ENCODE measurements at regions not wholly inside any gene's neighbourhood (a gene's known extent, or its start where the extent isn't known, plus 50 kb on each side); places are given as distances from the start of the nearest gene placed in this dataset.
"Not testable (repeated sequence)": the region's sequence is repeated elsewhere in the genome, so short reads cannot be mapped to it uniquely, and the experiment has no call there.

- Histone ChIP-seq H3K27me3 (ENCODE audit: insufficient read depth, insufficient read length) (no peaks in the 10 kb centered on the region), H3K9ac (ENCODE audit: insufficient read length, low read depth) (no peak overlapping the region), H3K36me3 (ENCODE audit: insufficient read depth, insufficient read length, low read length) (no peaks in the 10 kb centered on the region), H3K9me3 (ENCODE audit: insufficient read depth, low read length) (no peaks in the 10 kb centered on the region), H3K4me3 (ENCODE audit: insufficient read length, low read depth) (no peak overlapping the region), H3K4me1 (ENCODE audit: insufficient read depth, insufficient read length) (no peaks in the 10 kb centered on the region)
- DNase-seq (ENCODE audit: low read depth, low spot score), result no peak
- TF ChIP-seq ZNF274 (IDR thresholded peaks at IDR 0.05; ENCODE audit: low read depth, low read length) (no peak), YY1 (IDR thresholded peaks at IDR 0.05; ENCODE audit: insufficient read depth, insufficient read length) (no peak), SUZ12 (IDR thresholded peaks at IDR 0.05; ENCODE audit: extremely low read depth, insufficient read depth, insufficient read length) (no peak)
These were observed 138.4 kb upstream of the FOXA2 start for GRCh38 chr20:22722811-22723210.

DNA sequence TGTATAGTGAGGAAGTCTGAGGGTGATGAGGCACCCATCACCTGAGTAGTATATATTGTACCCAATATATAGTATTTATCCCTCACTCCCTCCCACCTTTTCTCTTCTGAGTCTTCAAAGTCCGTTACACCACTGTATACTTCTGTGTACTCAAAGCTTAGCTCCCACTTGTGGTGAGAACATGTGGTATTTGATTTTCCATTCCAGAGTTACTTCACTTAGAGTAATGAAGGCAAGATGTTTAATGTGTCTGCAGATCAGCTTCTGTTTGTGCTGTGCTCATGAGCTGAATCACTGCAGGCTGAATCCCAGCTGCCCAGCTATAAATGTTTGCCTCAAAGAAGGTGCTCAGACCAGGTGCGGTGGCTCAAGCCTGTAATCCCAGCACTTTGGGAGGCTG is 139.3 kb upstream of the FOXA2 start:
- Histone ChIP-seq H3K9me3 (ENCODE audit: insufficient read depth, low read length) (no peaks in the 10 kb centered on the region), H3K27me3 (ENCODE audit: insufficient read depth, insufficient read length) (no peaks in the 10 kb centered on the region), H3K4me3 (ENCODE audit: insufficient read length, low read depth) (no peak overlapping the region), H3K9ac (ENCODE audit: insufficient read length, low read depth) (no peak overlapping the region), H3K4me1 (ENCODE audit: insufficient read depth, insufficient read length) (no peaks in the 10 kb centered on the region), H3K36me3 (ENCODE audit: insufficient read depth, insufficient read length, low read length) (no peaks in the 10 kb centered on the region)
- DNase-seq (ENCODE audit: low read depth, low spot score), result no peak
- no peak for TF ChIP-seq SUZ12 (IDR thresholded peaks at IDR 0.05; ENCODE audit: extremely low read depth, insufficient read depth, insufficient read length)
- TF ChIP-seq ZNF274 (IDR thresholded peaks at IDR 0.05; ENCODE audit: low read depth, low read length), result no peak
- no peak for TF ChIP-seq YY1 (IDR thresholded peaks at IDR 0.05; ENCODE audit: insufficient read depth, insufficient read length)

- TF ChIP-seq SUZ12 (IDR thresholded peaks at IDR 0.05; ENCODE audit: extremely low read depth, insufficient read depth, insufficient read length) (no peak), YY1 (IDR thresholded peaks at IDR 0.05; ENCODE audit: insufficient read depth, insufficient read length) (no peak), ZNF274 (IDR thresholded peaks at IDR 0.05; ENCODE audit: low read depth, low read length) (no peak)
- no peaks in the 10 kb centered on the region for H3K9me3 ChIP-seq (ENCODE audit: insufficient read depth, low read length)
- no peak for DNase-seq (ENCODE audit: low read depth, low spot score)
These were observed 143.9 kb upstream of the FOXA2 start for GRCh38 chr20:22728146-22728745.

GRCh38 chr20:22729180-22729579 is 144.8 kb upstream of the FOXA2 start:
- no peak overlapping the region for H3K4me3 ChIP-seq (ENCODE audit: insufficient read length, low read depth)
- TF ChIP-seq ZNF274 (IDR thresholded peaks at IDR 0.05; ENCODE audit: low read depth, low read length) (no peak), YY1 (IDR thresholded peaks at IDR 0.05; ENCODE audit: insufficient read depth, insufficient read length) (no peak), SUZ12 (IDR thresholded peaks at IDR 0.05; ENCODE audit: extremely low read depth, insufficient read depth, insufficient read length) (no peak)
- no peak for DNase-seq (ENCODE audit: low read depth, low spot score)
- H3K4me1 ChIP-seq (ENCODE audit: insufficient read depth, insufficient read length), result no peaks in the 10 kb centered on the region
- H3K36me3 ChIP-seq (ENCODE audit: insufficient read depth, insufficient read length, low read length), result no peaks in the 10 kb centered on the region
- H3K9me3 ChIP-seq (ENCODE audit: insufficient read depth, low read length), result no peaks in the 10 kb centered on the region
- H3K9ac ChIP-seq (ENCODE audit: insufficient read length, low read depth), result no peak overlapping the region
- H3K27me3 ChIP-seq (ENCODE audit: insufficient read depth, insufficient read length), result no peaks in the 10 kb centered on the region

More at GRCh38 chr20:22728146-22728745, 143.9 kb upstream of the FOXA2 start:
- Histone ChIP-seq H3K36me3 (ENCODE audit: insufficient read depth, insufficient read length, low read length) (no peaks in the 10 kb centered on the region), H3K9ac (ENCODE audit: insufficient read length, low read depth) (no peak overlapping the region), H3K4me3 (ENCODE audit: insufficient read length, low read depth) (no peak overlapping the region), H3K27me3 (ENCODE audit: insufficient read depth, insufficient read length) (no peaks in the 10 kb centered on the region), H3K4me1 (ENCODE audit: insufficient read depth, insufficient read length) (no peaks in the 10 kb centered on the region)

- no peaks in the 10 kb centered on the region for H3K36me3 ChIP-seq (ENCODE audit: insufficient read depth, insufficient read length, low read length)
- no peak for DNase-seq (ENCODE audit: low read depth, low spot score)
- no peaks in the 10 kb centered on the region for H3K4me1 ChIP-seq (ENCODE audit: insufficient read depth, insufficient read length)
These were observed 145.4 kb upstream of the FOXA2 start for GRCh38 chr20:22729616-22730236.

DNA sequence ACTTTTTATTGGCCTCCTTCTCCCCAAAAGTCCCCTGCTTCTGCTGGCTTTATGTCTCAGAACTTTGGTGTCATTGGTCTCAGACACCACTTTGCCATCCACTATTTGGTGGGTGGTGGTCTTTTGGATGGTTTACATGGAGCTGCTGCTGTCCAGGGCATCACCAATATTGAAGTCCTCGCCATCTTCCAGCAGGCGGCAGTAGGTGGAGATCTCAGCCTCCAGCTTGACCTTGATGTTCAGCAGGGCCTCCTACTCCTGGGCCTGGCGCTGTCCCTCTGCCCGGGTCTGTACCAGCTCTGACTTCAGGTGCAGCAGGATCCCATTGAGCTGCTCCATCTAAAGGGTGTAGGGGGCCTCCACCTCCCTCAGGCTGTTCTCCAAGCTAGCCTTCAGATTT is 148.4 kb upstream of the FOXA2 start:
- DNase-seq (ENCODE audit: low read depth, low spot score), result no peak
- no peaks in the 10 kb centered on the region for H3K4me1 ChIP-seq (ENCODE audit: insufficient read depth, insufficient read length)
- TF ChIP-seq SUZ12 (IDR thresholded peaks at IDR 0.05; ENCODE audit: extremely low read depth, insufficient read depth, insufficient read length) (no peak), ZNF274 (IDR thresholded peaks at IDR 0.05; ENCODE audit: low read depth, low read length) (no peak), YY1 (IDR thresholded peaks at IDR 0.05; ENCODE audit: insufficient read depth, insufficient read length) (no peak)
- H3K9me3 ChIP-seq (ENCODE audit: insufficient read depth, low read length), result no peaks in the 10 kb centered on the region
- H3K9ac ChIP-seq (ENCODE audit: insufficient read length, low read depth), result no peak overlapping the region
- H3K36me3 ChIP-seq (ENCODE audit: insufficient read depth, insufficient read length, low read length), result no peaks in the 10 kb centered on the region
- H3K4me3 ChIP-seq (ENCODE audit: insufficient read length, low read depth), result no peak overlapping the region
- no peaks in the 10 kb centered on the region for H3K27me3 ChIP-seq (ENCODE audit: insufficient read depth, insufficient read length)

More at GRCh38 chr20:22729616-22730236, 145.4 kb upstream of the FOXA2 start:
- no peak overlapping the region for H3K9ac ChIP-seq (ENCODE audit: insufficient read length, low read depth)
- no peak for TF ChIP-seq SUZ12 (IDR thresholded peaks at IDR 0.05; ENCODE audit: extremely low read depth, insufficient read depth, insufficient read length)
- TF ChIP-seq ZNF274 (IDR thresholded peaks at IDR 0.05; ENCODE audit: low read depth, low read length), result no peak
- no peak for TF ChIP-seq YY1 (IDR thresholded peaks at IDR 0.05; ENCODE audit: insufficient read depth, insufficient read length)
- no peaks in the 10 kb centered on the region for H3K9me3 ChIP-seq (ENCODE audit: insufficient read depth, low read length)
- no peak overlapping the region for H3K4me3 ChIP-seq (ENCODE audit: insufficient read length, low read depth)
- no peaks in the 10 kb centered on the region for H3K27me3 ChIP-seq (ENCODE audit: insufficient read depth, insufficient read length)

- not testable (repeated sequence) for H3K4me3 ChIP-seq (ENCODE audit: insufficient read length, low read depth); H3K4me1 ChIP-seq (ENCODE audit: insufficient read depth, insufficient read length); H3K9me3 ChIP-seq (ENCODE audit: insufficient read depth, low read length); H3K27me3 ChIP-seq (ENCODE audit: insufficient read depth, insufficient read length); H3K9ac ChIP-seq (ENCODE audit: insufficient read length, low read depth); H3K36me3 ChIP-seq (ENCODE audit: insufficient read depth, insufficient read length, low read length)
- DNase-seq (ENCODE audit: low read depth, low spot score), result peak; percentile 40
These were observed 150.7 kb upstream of the FOXA2 start for GRCh38 chr20:22734946-22735647.
